HK-2 (cell line): ENCODE measurements at regions not wholly inside any gene's neighbourhood (a gene's known extent, or its start where the extent isn't known, plus 50 kb on each side); places are given as distances from the start of the nearest gene placed in this dataset.

Experiments
- DNase-seq: peaks from one replicate; pipeline ENCODE4 v3.0.0-alpha.2; 2018; ENCODE audit not compliant: unreplicated experiment

DNA sequence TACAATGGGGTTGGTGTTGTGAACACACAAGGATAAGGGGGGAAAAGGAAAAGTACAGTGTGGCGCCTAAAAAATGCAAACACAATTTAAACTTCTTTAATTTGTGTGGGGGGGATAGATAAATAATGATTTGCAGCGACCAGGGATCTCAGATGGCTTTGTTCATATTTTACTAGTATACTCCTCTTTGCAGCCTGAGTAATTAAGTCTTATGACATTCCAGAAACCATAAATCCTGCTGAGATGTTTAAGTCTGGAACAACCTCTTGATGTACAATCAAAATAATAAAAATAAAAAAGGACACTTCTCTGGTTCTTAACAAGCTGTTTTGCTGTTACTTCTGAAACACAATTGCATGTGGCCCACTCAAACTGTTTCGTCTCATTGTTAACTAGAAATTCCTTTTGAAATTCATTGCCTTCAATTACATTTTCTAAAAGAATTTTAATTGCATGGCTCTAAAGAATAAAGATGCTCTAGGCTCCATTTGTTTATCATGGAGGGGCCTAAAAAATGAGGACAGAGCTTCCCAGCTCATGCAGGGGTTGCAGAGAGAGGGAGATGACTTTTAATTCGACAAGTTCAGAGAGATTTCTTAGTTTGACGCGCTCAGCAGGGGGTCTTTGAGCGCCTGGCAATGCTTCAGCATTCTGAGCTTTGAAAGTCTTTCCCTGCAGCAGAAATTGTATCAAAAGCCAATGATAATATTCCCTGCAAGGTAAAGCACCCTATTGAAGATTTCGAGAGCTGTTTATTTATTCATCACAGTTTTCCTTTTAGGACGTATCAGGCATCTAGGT, 892.4 kb upstream of the TENM3 start:
- no peak for DNase-seq

DNA sequence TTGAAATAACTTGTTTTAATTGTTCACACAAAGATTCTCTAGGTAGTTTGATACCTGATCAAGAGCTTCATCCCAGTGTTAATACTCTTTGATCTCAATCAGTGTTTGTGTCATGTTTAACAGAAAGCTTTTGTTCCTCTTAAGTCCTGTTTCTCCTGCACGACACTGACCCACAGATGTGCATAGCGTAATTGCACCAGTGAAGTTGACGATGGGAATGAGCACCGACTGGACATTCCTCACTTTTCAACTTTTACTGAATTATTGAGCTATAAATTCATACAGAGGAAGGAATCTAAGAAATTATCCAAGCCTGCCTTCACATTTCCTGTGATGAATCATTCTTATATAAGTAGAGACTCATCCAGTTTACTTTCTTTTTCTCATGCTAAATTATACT, 878.7 kb upstream of the TENM3 start:
- no peak for DNase-seq

DNA sequence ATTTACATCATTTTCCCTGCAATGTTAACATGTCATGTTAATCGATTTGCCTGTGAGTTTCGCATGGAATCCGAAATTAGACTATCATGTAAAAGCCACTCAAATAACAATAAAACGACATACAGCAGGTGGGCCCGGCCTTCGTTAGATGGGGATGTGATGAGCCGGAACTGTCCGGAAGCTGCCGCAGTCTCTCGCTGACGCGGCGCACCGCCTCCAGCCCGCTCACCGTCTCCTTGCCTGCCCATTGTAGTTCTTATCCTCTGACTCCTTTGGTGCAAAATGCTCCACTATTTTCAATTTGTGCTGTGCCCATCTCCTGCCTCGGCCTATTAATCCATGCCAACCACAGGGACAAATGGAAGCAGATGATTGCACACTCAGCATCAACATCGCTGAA, 877.5 kb upstream of the TENM3 start:
- no peak for DNase-seq

DNA sequence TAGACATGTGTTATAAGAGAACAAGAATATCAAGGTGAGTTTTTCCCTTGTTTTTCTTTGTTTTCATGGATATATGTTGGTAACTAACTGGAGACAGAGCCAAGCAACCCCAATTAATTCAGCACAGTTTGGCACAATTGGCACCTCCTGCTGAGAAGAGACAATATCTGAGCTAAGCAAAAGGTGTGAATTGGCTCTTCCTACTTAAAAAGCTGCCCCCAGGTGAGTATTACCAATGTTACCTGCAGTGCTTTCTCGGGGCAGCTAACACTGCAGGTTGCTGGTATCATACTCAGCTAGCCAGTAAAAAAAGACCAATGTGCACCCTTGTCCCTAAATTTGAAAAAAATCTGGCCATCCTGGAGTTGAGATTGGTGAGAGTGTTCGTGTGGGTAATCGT, 871.2 kb upstream of the TENM3 start:
- DNase-seq = no peak

DNA sequence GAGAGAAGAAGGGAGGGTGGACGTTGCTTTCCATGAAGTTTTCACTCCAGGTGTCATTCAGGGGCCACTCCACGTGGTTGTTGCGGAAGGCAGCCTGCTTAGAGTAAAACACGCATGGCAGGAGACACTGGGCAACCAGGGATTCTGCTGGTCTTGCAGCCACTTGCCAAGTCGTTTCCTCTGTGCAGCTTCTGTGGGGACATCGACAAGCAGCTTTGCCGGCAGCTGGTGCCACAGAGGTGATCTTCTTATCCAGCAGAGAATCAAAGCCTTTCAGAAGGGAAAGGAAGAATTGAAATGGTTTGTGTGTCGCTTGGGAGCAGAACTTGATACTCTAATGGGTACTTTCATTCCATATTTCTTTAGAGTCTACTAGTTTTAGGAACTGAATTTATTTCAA, 867.1 kb upstream of the TENM3 start:
- DNase-seq = no peak

DNA sequence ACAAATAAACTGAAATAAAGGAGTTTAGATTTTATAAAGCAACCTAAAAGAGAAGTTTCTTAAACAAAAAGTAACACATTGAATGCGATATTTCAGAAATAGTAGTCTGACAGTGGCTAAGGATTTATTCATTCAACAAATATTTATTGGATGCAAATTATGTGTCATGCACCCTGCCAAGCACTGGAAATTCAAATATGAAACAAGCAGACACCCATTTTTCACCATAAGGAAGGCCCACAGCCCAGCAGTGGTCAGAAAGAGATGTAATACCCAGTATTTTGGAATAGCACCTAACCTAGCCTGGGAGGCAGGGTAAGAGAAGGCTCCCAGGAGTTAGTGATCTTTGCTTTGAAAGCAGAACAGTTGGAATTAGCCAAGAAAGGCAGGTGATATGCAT, 855.1 kb upstream of the TENM3 start:
- DNase-seq = no peak

DNA sequence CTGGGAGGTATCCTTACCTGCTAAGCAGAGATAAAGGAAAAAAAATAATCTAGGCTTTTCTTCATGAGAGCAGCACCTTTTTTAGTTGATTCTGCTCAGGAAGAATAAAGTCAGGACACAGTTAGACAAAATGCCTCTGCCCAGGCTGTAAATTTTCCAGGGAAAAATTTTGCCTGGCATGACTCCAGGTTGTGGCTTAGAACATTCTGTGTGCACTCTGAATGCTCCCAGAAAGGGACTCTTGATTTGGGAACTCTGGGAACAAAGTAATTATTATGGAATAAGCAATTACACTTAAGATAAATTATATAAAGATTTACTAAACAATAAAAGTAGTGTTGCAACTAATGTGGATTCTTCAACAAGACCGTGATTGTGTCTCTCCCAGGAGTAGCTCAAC, 826.2 kb upstream of the TENM3 start:
- DNase-seq = no peak

DNA sequence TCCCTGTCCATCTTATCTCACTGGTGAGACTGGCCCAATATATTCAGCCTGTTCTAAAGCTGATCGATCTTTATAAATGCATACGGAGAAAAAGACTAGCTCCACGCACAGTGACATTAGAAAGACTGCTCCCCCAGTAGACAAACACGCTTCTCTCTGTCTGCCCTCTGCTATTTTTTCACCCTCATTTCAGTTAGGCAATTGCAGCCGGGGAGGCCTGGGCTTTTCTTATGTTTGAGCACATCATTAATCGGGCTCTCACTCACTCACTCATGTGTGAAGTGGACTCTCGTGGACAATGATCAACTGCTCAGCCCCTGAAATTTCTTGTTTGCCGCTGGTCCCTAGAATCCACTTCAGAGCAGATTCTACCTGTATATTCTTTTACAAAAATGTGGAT, 824.7 kb upstream of the TENM3 start:
- DNase-seq = peak; percentile 2

DNA sequence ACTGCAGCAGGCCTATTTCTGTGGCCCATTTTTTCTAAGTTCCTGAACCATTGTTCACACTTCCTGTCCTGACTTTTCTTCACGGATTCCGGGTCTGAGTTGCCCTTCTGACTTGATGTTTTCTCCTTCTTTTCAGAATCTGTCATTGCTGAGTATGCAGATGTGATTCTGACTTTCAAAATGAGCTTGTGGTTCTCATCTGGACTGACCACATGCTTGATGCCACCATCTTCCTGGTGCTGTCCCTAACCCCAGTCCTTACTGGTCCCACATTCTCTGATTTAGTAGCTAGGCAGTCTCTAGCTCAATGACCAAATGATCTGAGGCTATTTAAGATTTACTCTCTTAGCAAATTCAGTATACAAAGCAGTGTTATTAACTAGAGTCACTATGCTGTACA, 822.3 kb upstream of the TENM3 start:
- DNase-seq = no peak

DNA sequence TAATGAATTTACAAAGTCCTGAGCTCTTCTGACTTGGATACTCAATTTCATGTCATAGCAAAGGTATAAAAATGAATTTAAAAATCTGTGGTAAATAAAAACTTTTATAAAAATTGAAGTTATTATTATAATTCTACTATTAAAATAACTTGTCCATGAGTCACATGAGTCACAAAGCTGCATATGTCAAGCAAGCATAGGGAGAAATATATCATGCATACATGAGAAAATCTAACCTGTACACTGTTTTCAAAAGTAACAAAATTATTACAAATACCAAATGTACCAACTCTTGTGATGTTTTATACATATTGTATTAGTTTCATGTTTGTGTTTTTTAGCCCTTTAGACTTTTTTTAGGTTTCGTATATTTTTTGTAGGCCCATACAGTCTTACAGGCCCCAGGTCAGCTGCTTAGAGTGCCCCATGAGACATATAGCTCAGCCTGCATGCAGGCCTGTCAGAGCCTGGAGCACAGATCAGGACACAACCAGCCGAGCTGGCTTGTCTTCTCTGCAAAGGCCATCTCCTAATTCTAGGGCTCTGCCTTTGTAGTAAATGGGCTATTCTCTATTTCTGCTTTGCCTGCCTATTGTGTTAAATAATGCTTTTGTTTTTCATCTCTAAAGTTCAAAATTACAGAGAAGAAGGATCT, 818.7 kb upstream of the TENM3 start:
- DNase-seq = no peak

DNA sequence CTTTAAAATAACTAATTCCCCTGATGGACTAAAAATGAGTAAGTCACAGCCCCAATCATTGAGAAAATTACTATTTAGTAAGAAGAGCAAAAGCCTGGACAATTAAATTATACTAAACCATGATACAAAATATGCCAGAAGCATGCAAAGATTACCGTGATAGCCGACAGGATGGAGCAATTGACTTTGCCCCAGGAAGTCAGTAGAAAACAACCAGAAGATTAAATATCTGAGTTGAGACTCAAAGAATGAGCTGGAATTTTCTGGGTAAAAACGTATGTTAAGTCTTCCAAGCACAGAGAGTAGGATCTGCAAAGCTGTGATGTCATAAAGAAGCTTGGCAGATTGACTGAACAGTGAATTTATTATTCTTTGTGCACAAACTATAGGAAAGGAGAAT, 816.1 kb upstream of the TENM3 start:
- DNase-seq = no peak

DNA sequence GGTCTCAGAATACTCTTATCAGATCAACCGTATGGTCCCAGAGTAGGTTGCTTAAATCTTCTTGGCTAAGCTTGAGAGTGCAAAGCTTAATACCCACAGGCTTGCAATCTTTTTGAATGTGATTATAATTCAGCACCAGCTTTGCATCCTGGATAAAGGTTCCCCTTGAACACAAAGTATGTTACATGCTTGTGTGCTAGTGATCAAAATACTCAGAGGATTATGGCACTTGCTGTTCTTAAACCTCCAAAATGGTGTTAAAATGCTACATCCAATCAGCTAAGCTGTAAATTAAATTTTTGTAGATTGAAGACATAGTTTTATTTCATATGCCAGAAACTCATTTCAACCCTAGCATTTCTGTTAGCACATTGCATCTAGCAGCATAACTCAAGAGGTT, 812.2 kb upstream of the TENM3 start:
- no peak for DNase-seq

DNA sequence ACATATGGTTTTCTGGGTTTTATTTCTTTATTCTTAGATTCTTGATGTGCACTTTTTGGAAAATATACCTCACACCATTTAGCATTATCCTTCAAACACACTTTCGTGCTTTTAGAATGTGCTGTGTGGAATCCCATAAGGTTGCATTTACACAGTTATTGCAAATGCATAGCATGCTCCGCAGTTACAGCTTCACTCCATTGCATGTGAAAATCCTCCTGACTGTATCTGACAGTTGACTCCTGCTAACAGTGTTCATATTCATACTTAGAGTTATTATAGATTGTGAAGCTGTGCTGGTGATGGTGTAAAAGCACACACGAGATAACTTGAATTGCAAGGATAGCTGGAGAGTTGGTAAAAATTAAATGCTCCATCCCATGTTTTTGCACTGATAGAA, 811.5 kb upstream of the TENM3 start:
- no peak for DNase-seq

DNA sequence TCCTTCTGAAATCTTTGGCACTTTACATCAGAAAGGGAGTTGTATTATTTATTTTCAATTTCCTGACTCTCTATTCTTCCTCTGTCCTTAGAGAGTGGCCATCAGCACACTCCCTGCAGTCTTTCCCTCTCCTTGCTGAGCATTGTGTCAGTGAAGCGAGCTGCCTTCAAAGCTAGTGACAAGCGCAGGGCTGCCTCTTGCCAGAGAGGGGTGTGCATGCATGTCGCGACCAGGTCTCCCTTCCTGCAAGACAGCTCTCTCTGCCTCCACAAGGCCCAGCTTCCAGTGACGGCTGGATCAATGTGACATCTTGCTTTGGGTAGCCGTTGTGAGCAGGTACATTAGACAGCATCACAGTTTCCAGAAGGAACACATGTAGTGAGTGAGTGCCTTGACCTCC, 810.9 kb upstream of the TENM3 start:
- no peak for DNase-seq

DNA sequence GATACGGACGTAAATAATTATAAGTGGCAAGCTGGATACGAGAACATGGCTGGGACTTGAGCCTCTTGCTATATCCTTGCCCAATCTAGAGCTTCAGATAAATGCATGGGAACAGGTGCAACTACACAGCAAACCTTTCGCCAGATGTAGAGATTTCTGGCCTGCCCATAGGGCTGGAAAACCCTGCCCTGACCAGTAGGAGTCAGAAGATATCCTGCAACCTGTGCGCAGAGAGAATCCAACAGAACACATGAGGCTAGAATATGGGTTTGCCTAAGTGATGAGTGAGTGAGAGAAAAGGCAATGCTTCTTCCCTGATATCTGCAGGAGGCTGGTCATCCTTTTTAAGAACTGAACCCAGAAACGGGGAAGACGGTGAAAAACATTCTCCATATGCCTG, 805.3 kb upstream of the TENM3 start:
- no peak for DNase-seq

DNA sequence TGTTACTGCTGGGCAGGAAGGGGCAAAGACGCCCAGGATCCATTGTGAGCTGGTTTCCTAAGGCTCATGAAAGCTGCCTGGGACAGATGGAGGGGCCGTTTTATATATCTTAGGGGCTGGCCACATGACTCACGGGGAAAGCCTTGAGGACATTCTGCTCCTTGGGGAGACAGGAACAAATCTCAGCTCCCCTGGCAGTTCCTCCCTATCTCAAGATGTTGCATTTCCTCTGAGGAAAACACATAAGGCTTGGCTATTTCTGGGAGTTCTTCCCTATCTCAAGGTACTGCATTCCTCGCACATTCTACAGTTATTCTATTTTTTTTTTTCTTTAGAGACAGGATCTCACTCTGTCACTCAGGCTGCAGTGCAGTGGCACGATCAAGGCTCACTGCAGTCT, 804.6 kb upstream of the TENM3 start:
- DNase-seq = no peak

DNA sequence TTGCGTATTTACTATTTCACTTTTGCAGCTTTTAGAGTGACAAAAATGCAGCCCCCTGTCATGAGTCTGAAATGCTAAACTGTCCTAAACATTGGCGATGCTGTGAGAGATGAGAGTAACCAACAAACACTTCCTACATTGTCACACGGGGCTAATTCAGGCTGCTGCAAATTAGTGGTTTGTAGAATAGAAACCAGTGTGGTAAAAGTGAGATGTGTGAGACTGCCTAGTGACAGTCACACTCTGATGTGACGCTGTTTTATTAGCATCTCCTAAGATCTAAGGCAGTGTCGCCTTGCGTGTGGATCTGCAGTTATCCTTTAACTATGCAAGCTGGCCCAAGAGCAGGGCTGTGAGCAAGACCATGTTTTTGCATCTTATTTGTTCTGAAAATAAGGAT, 800.2 kb upstream of the TENM3 start:
- no peak for DNase-seq

DNA sequence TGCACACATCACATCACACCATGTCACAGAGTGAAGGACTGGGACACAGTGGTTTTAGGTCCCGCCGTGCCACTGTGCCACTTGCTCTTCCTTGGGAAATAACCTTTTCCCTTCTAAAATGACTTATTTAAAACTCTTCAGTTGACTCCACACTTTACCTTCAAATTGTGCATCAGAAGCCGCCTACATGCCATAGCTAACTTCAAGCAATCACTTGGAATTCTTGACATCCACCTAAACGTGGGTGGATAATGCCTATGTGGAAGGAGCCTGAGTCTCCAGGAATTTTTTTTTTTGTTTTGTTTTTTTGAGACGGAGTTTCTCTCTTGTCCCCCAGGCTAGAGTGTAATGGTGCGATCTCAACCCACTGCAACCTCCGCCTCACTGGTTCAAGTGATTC, 777.4 kb upstream of the TENM3 start:
- DNase-seq = no peak

DNA sequence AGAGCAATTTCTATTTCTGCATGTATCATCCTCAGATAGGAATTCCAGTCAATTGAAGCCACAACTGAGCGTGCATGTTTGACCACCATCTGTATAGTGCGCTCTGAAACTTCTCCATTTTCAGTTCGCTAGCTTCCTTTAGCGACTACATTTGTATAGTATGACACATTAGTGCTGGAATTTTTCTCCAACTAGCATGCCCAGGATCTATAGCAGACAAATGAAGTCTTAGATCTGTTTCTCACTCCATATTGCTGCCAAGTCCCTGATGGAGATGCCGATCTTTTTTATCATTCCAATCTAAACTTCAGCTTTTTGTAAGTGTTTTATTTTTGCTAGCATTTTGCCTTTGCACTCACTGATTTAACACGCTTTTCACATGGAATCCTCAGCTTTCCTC, 774.8 kb upstream of the TENM3 start:
- DNase-seq = no peak

DNA sequence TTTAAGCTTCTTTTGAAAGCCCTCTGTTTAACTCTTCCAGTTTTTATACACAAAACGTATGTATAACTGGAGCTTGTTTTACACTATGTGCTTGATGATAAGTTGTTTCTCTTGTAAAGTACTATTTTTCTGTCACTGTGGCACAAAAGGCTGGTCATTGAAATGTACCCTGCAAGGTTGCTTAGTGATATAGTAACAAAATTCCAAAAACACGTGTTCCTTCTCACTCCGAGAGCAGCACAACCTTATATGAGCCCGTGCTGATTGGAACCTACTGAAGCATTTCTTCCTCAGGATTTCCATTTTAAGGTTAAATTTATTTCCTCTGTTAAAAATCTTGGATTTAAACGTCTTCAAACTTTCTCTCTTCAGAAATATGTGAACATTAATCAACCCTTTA, 772.9 kb upstream of the TENM3 start:
- no peak for DNase-seq

DNA sequence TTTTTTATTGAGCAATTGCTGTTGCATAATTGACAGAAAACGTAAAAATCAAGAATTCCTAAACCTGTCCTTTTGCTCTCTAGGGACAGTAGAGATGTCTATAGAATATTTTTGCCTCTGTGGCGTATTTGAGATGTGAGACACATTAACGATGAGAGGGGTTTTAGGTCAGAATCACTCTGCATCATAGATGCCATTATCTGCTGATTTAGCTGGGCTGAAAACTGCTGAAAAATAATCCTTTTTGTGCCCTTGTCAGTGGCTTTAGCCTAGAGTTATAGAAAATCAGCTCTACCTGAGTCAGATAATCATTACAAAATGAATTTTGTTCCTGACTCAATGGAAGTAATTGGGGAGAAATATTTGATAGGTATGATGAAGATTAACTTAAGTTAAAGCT, 767.8 kb upstream of the TENM3 start:
- no peak for DNase-seq

DNA sequence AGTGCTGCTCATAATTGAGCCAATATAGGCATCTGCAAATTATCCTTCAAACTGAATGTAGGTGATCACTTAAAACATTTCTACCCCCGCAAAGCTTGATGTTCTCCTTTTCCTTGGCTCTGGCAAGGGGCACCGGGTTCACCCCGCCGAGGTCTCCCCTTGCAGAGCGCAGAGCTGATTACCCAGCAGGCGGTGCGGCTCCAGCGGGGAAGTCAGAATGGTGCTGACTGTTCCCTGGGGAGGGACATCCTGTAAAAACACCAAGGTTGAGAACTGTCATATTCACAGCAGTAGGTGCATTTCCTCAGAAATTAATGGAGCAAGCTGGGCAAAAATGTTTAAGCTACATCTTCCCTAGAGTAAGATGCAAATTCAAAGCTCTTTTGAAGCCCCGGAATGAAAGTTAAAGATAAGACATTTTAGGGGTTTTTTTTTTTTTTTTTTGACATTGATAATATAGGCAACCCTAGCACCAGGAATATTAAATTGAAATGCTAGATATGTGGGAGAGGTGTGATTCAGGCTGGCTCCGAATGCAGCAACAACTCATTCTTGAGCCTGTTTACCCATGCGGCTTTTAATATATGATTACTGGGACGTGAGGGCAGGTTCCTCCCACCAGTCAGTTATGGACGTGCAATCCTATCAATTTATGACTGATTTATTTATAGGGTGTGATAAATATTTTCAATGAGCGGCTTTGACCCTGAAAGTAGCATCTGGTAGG, 767.3 kb upstream of the TENM3 start:
- DNase-seq = no peak

DNA sequence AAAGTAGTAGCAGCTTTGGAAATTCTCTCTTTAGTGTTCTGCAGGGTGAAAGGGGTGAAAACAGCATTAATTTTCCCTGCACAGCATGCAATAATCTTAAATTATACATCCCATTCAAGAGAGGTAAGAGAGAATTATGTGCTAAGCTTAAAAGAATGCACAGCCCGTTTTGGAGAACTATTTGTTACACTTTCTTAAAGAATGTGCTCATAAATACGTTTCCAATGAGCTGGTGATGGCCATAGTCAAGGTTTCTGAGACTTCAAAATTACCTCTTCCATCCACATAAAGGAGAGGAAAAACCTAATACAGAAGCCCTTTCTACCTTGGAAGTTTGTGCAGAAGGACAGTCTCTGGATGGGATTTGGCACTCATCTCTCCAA, 766.7 kb upstream of the TENM3 start:
- no peak for DNase-seq
